GM19025 (cell line): ENCODE measurements at regions not wholly inside any gene's neighbourhood (a gene's known extent, or its start where the extent isn't known, plus 50 kb on each side); places are given as distances from the start of the nearest gene placed in this dataset.
"Not testable (repeated sequence)": the region's sequence is repeated elsewhere in the genome, so short reads cannot be mapped to it uniquely, and the experiment has no call there.

Source experiments
- ATAC-seq: cut with Tn5 transposase; IDR thresholded peaks from one replicate; pipeline ENCODE4 v1.9.1; 2021; ENCODE audit warnings: mild to moderate bottlenecking, low read depth, moderate library complexity; ENCODE audit not compliant: unreplicated experiment

DNA sequence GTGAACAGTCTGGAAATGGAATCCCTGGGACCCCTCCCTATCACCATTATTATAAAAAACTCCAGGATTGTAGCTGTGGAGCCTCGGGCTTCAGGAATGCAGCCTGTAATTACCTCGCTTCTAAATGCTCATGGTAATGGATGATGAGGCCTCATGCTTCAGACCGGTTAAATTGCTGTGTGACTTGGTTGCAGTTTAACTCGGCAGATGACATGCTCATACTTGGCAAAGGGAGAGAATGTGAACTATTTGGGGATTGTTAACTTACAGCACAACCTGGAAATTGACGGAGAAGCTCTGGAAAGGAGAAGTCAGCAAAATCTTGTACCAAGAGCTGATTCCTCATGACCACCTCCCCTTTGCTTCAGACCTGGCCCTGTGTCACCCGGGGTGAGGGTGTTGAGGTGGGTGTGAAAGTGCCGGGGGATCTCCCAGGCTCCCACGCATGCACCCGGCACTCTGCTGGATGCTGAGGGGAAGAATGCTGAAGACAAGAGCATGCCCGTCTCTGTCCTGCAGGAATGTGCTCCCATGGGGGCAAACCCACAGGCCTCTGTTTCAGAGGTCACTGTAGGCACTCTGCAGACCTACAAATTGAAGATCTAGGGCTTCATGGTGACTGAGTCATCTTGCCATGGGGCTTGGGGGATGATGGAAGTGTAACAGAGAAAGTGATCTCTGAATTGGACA is 364.8 kb downstream of the RPS6KC1 start:
- ATAC-seq = no peak

- ATAC-seq = no peak
Observed at GRCh38 chr1:213416461-213417224, 365.6 kb downstream of the RPS6KC1 start.

DNA sequence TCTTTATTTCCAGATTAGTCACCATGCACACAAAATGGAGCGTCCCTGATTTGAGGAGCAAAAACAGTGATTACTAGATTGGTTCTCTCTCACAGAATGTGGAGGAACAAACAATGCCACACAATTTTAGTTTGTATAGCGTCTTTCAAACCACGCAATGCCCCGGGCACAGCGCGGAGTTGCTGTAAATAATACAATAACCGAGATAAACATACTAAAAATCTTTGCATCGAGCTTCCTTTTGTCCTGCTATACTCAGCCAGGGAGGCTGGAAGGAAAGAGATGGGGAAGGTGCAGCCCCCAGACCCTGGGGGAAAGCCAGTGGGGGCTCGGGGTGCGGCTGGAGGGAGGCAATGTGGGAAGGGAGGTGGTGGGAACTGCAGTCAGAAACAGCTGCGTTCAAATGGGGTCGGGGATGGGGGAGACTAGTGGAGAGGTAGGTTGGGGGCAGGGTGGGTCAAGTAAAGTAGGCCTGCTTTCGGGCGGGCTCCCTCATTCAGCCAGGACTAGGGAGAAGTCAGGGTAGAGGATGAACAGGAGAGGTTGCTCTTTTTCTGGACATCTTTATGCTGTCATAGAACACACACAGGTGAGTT is 366.3 kb downstream of the RPS6KC1 start:
- ATAC-seq = no peak

- no peak for ATAC-seq
Observed at GRCh38 chr1:213417846-213418245, 366.8 kb downstream of the RPS6KC1 start.

DNA sequence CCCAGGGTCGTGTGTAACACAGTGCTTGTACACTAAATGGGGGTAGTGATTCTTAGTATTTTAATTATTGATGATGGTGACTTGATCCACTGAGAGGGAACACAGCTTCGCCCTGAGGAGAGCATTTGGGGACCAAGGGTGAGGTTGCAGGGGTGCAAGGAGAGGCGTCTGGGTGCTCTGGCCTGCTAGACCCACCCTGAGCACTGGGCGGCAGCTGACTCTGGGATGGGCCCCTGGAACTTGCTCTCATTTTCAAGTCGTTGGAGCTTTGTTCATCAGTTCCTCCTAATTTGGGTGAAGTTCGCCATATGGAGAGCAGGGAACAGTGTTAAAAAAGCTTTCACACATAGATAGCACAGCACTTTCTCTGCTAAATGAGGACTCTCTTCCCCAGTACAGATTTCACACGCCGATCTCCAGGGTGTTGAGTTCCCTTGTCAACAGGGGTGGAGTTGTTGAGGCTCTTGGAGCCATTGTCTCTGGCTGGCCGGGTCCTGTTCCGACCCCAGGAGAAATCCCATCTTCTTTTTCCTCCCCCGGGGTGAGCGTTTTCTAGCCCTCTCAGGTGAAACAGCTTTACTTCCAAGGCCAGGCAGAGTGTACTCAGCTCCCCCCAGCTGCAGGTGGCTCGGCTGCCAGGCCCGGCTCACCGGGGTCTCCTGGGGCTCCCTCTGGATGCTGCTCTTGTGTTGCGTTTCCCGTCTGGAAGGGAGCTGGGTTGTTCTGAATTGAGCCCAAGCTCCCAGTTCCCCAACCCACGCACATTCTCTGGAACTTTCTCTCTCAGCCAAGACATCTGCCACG is 367.4 kb downstream of the RPS6KC1 start:
- ATAC-seq = no peak

GRCh38 chr1:213419401-213420030 is 368.5 kb downstream of the RPS6KC1 start:
- ATAC-seq = no peak

- ATAC-seq = not testable (repeated sequence)
Observed at GRCh38 chr1:213421178-213421577, 370.1 kb downstream of the RPS6KC1 start.

GRCh38 chr1:213423041-213423440 is 372.0 kb downstream of the RPS6KC1 start:
- no peak for ATAC-seq

- no peak for ATAC-seq
Observed at GRCh38 chr1:213423605-213424004, 372.6 kb downstream of the RPS6KC1 start.

DNA sequence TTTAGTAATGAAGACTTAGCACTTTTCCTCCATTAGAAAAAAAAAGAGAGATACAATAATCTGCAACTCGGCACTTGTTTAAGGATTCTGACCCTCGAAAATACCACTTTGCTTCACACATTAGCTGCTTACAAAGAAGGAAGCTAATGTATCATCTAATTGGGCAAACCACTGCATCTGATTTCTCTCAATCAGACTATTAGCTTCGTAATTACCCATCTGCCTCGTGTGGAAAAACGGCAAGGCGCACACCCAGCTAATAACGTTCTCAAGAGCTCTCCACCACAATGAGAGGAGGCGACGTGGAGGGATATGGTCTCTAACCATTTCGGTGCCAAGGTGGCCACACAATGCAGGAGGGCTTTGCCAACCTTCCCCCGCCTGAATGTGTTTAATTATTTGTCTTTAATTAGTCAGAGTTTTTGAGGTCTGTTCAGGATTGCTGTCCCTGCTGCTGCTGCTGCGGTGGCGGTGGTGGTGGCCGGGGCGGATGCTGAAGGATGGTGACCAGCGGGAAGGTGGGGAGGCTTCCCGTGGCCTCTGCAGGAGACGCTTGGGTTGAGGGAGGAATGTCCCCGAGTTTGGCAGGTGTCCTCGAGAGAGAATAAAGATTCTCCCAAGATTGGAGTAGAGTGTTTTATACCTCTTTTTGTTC is 374.5 kb downstream of the RPS6KC1 start:
- no peak for ATAC-seq

DNA sequence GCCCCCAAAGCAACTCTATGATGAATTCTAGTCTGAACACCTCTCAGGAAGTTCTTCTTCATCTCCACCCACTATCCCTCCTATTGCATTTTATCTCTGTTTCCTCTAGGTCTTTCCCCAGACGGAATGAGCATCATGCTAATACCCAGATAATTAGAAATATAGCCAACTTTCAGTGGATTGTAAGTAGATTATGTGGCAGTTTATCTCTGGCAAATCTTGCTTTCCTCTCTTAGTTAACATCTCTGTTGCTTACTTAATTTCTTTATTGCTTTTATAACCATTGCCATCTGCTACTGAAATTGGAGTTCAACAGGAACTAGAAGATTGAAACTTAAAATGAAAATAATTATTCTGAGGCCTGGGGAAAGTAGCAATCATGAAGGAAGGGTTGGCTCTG is 378.6 kb downstream of the RPS6KC1 start:
- no peak for ATAC-seq

- no peak for ATAC-seq
Observed at GRCh38 chr1:213435715-213436114, 384.7 kb downstream of the RPS6KC1 start.

DNA sequence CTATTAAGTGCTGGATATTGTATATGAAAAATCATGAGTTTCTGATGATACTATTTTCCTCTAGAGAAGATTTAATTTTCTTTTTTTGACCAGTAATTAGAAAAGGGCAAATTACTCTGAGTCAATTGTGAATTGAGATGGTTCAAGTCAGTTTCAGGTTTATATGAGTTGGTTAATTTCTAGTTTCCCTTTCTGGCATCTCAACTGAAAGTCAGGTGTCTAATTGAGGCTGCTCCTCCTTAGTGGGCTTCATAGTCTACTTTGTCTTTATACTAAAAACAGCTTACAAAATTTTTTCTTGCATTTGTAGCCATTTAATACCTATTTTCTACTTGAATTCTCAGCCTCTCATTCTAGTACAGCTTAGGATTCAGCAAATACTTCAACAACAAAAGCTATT is 387.3 kb downstream of the RPS6KC1 start:
- ATAC-seq = no peak

DNA sequence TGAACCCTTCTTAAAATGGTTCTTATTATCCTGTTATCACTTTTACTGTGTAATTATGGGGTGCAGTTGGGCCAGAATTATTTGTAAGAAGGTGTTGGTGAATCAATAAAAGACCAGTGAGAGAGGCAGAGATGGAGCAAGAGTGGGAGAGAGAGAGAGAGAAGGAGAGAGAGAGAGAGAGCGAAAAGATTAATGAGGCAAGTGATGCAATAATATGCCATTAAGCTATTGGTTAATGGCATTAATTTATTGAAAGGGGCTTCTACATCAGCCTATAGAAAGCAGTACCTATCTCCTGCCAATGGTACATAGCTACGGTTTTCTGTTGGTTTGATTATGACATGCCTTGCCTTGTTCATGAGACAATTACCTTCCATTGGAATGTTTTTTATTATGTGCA is 388.7 kb downstream of the RPS6KC1 start:
- ATAC-seq = no peak

DNA sequence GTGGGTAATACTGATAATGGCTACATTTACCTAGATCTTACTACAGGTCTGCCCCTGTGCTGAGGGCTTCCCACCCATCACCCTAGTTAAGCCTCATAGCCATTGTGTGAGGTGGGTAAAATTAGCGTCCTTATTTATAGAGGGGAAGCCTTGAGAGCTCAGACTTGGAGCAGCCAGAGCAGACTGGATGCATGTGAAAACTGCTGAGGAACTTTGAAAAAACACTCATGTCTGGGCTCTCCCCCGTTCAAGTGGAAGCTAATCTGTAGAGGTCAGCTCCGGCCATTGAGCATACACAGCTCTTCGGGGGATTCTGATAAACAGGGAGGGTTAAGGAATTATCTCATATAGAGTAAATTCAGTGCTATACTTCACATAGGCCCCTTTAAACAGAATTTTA is 389.7 kb downstream of the RPS6KC1 start:
- ATAC-seq = no peak

DNA sequence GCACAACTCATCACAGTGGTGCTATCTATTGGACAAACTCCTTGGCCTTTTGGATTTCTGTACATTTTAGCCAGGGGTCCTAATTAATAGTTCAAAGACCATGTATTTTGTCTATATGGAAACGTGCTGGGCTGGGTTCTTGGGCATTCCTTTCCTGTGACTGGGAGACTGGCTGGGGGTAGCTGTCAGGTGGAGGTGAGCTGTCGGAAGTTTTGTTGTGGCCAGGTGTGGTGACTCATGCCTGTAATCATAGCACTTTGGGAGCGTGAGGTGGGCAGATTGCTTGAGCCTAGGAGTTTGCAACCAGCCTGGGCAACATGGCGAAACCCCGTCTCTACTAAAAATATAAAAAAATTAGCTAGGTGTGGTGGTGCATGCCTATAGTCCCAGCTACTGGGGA is 392.4 kb downstream of the RPS6KC1 start:
- no peak for ATAC-seq

- ATAC-seq = no peak
Observed at GRCh38 chr1:213444224-213444623, 393.2 kb downstream of the RPS6KC1 start.

- ATAC-seq = no peak
Observed at GRCh38 chr1:213446496-213446895, 395.5 kb downstream of the RPS6KC1 start.

DNA sequence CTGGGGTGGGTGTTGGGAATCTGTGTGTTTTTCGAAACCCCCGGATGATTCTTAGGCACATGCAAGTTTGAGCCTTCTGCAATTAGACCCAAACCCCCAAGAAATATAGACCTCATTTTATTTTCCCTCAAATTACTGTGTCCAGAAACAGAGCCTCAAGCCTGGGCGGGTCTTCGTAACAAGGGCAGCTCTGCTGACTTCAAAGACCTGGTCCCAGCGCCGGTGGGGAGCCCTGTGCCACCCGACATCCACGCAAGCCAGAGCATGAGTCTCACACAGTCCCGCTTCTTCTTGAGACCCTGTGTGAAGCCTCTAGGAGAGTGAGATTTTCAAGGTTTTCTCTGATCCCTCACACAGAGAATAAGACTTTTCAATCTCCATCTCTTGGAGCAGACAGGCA is 397.3 kb downstream of the RPS6KC1 start:
- no peak for ATAC-seq

GRCh38 chr1:213448776-213449175 is 397.7 kb downstream of the RPS6KC1 start:
- ATAC-seq = no peak
